ENCODE measurements at regions not wholly inside any gene's neighbourhood (a gene's known extent, or its start where the extent isn't known, plus 50 kb on each side); places are given as distances from the start of the nearest gene placed in this dataset.

- intact Hi-C loops (cut with DNase I), result no loop called here
- ATAC-seq, result no peak
- H3K4me3 ChIP-seq, result no peak overlapping the region
Observed at GRCh38 chr13:40302351-40302750, 364.1 kb downstream of the FOXO1 start.

DNA sequence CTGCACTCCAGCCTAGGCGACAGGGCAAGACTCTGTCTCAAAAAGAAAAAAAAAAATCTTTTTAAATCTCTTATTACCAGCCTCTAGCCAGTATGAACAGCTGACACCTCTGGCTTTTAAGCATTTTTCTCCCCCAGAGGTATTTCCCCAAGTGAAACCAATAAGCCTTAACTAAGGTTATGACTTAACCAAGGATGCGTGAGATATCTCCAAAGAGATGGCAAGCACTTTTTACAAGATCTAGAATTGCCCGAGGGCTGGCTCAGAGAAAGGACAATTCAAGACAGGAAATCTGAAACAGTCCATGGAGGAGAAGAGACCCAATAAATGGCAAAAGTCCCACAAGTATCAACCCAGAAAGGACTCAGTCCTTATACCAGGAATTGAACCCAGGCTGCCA, 362.1 kb downstream of the FOXO1 start:
- TF ChIP-seq CTCF (IDR thresholded peaks at IDR 0.05), result no peak
- 60% methylated on average over 3 of the region's 3 CpGs for WGBS (ENCODE audit: insufficient coverage, low coverage, low lambda C conversion rate, missing lambda C conversion rate)
- H3K9me3 ChIP-seq, result no peaks in the 10 kb centered on the region
- no peak overlapping the region for H3K4me3 ChIP-seq
- H3K4me1 ChIP-seq, result no peaks in the 10 kb centered on the region
- H3K36me3 ChIP-seq, result no peaks in the 10 kb centered on the region
- no peaks in the 10 kb centered on the region for H3K27me3 ChIP-seq
- intact Hi-C loops (cut with DNase I), result no loop called here
- no peak for DNase-seq
- H3K27ac ChIP-seq, result no peak overlapping the region
- ATAC-seq, result no peak

More at GRCh38 chr13:40302351-40302750, 364.1 kb downstream of the FOXO1 start:
- no peaks in the 10 kb centered on the region for H3K4me1 ChIP-seq
- TF ChIP-seq POLR2A (IDR thresholded peaks at IDR 0.05) (no peak), CTCF (IDR thresholded peaks at IDR 0.05) (no peak)
- no peak overlapping the region for H3K27ac ChIP-seq
- DNase-seq, result no peak
- H3K27me3 ChIP-seq, result no peaks in the 10 kb centered on the region
- H3K9me3 ChIP-seq, result no peaks in the 10 kb centered on the region
- no peaks in the 10 kb centered on the region for H3K36me3 ChIP-seq

- ATAC-seq (no peak), DNase-seq (no peak)
- H3K4me1 ChIP-seq, result no peaks in the 10 kb centered on the region
- no CpG with 5 or more reads among the region's 2 CpGs for WGBS (ENCODE audit: insufficient coverage, low coverage, low lambda C conversion rate, missing lambda C conversion rate)
- TF ChIP-seq POLR2A (IDR thresholded peaks at IDR 0.05), result no peak
- no peak for TF ChIP-seq CTCF (IDR thresholded peaks at IDR 0.05)
- intact Hi-C loops (cut with DNase I), result no loop called here
- no peaks in the 10 kb centered on the region for H3K27me3 ChIP-seq
- H3K36me3 ChIP-seq, result no peaks in the 10 kb centered on the region
- H3K9me3 ChIP-seq, result no peaks in the 10 kb centered on the region
- no peak overlapping the region for H3K27ac ChIP-seq
- no peak overlapping the region for H3K4me3 ChIP-seq
Observed at GRCh38 chr13:40306817-40307216, 359.6 kb downstream of the FOXO1 start.

- intact Hi-C loops (cut with DNase I), result no loop called here
- Histone ChIP-seq H3K4me3 (no peak overlapping the region), H3K36me3 (no peaks in the 10 kb centered on the region), H3K9me3 (no peaks in the 10 kb centered on the region), H3K4me1 (peaks cover 0 to 4% (median 0%) of the 10 kb centered on the region in 4 donors), H3K27ac (no peak overlapping the region), H3K27me3 (no peaks in the 10 kb centered on the region)
- DNase-seq (no peak), ATAC-seq (no peak)
- 61% methylated on average over 3 of the region's 3 CpGs for WGBS (ENCODE audit: insufficient coverage, low coverage, low lambda C conversion rate, missing lambda C conversion rate)
- TF ChIP-seq CTCF (IDR thresholded peaks at IDR 0.05) (no peak), POLR2A (IDR thresholded peaks at IDR 0.05) (no peak)
Observed at GRCh38 chr13:40309881-40310280, 356.6 kb downstream of the FOXO1 start.

Measured in right lobe of liver (tissue), 6 donors.